Endodermal cell (in vitro differentiated cells): ENCODE measurements at regions not wholly inside any gene's neighbourhood (a gene's known extent, or its start where the extent isn't known, plus 50 kb on each side); places are given as distances from the start of the nearest gene placed in this dataset.

Source experiments
- DNase-seq: peaks from one replicate; pipeline ENCODE4 v3.0.0-alpha.2; 2017
- H3K27ac ChIP-seq: 2 replicates; pipeline ENCODE4 v1.5.1; 2013; ENCODE audit warnings: mild to moderate bottlenecking, low read depth, low read length, moderate library complexity
- H3K27me3 ChIP-seq: 2 replicates; pipeline ENCODE4 v1.6.1; 2013; ENCODE audit warnings: mild to moderate bottlenecking, low read length, moderate library complexity; ENCODE audit not compliant: insufficient read depth, control insufficient read depth, poor library complexity, severe bottlenecking
- H3K36me3 ChIP-seq: 2 replicates; pipeline ENCODE4 v1.7.0; 2013; ENCODE audit warnings: mild to moderate bottlenecking, low read length, moderate library complexity; ENCODE audit not compliant: control insufficient read depth, insufficient read depth
- H3K4me1 ChIP-seq: one replicate; pipeline ENCODE4 v1.7.0; 2013; ENCODE audit warnings: low read length; ENCODE audit not compliant: control insufficient read depth, insufficient read depth
- H3K4me3 ChIP-seq: 2 replicates; pipeline ENCODE4 v1.5.1; 2013; ENCODE audit warnings: mild to moderate bottlenecking, low read length, moderate library complexity
- H3K9ac ChIP-seq: 2 replicates; pipeline ENCODE4 v1.6.1; 2013; ENCODE audit warnings: mild to moderate bottlenecking, low read length, moderate library complexity; ENCODE audit not compliant: poor library complexity, severe bottlenecking; ENCODE audit errors: extremely low read depth
- H3K9me3 ChIP-seq: 2 replicates; pipeline ENCODE4 v1.6.1; 2013; ENCODE audit warnings: mild to moderate bottlenecking, low read length, moderate library complexity; ENCODE audit not compliant: control insufficient read depth
- H3K27ac Mint-ChIP-seq: 2 replicates; pipeline ENCODE4 v1.8.0; 2020; ENCODE audit warnings: mixed read lengths
- H3K27me3 Mint-ChIP-seq: 2 replicates; pipeline ENCODE4 v1.8.0; 2021; ENCODE audit warnings: mild to moderate bottlenecking, mixed read lengths; ENCODE audit not compliant: insufficient read depth
- H3K36me3 Mint-ChIP-seq: 2 replicates; pipeline ENCODE4 v1.8.0; 2020; ENCODE audit warnings: low read depth, mixed read lengths
- H3K4me1 Mint-ChIP-seq: 2 replicates; pipeline ENCODE4 v1.8.0; 2020; ENCODE audit warnings: mixed read lengths
- H3K4me3 Mint-ChIP-seq: 2 replicates; pipeline ENCODE4 v1.8.0; 2020; ENCODE audit warnings: mild to moderate bottlenecking, moderate library complexity, mixed read lengths
- H3K9me3 Mint-ChIP-seq: 2 replicates; pipeline ENCODE4 v1.8.0; 2020; ENCODE audit warnings: mild to moderate bottlenecking, mixed read lengths
- CTCF ChIP-seq: fragments of 200-600 bp; sonication (generic); conservative IDR thresholded peaks from 2 replicates; pipeline ENCODE4 v1.5.0; 2021; ENCODE audit warnings: antibody characterized with exemption, mild to moderate bottlenecking
- WGBS, 2 experiments: methylation state at CpG; one replicate each; pipeline versions ENCODE4 v1.1.5 to v1.1.7; 2013; ENCODE audit warnings: missing lambda C conversion rate in 2 of 2, mixed read lengths in 1 of 2; ENCODE audit not compliant: insufficient coverage in 1 of 2, insufficient read length in 1 of 2; 5-methylcytosine and 5-hydroxymethylcytosine counted together

- Mint-ChIP-seq H3K9me3 (peaks cover 15% of the 10 kb centered on the region), H3K36me3 (no peaks in the 10 kb centered on the region), H3K27ac (no peak overlapping the region), H3K4me1 (no peaks in the 10 kb centered on the region), H3K27me3 (no peaks in the 10 kb centered on the region), H3K4me3 (no peak overlapping the region)
- H3K9ac ChIP-seq: no peak overlapping the region
- WGBS, 2 experiments: 89% methylated on average over 1 of the region's 1 CpG; no CpG with 5 or more reads in 1 of the 2 experiments
- DNase-seq: no peak
- H3K4me1 ChIP-seq: no peaks in the 10 kb centered on the region
- peaks cover 2% of the 10 kb centered on the region for H3K9me3 ChIP-seq
- H3K27ac ChIP-seq: no peak overlapping the region
- no peaks in the 10 kb centered on the region for H3K36me3 ChIP-seq
- TF ChIP-seq CTCF: no peak
- H3K27me3 ChIP-seq: no peaks in the 10 kb centered on the region
- H3K4me3 ChIP-seq: no peak overlapping the region
Measured at GRCh38 chr13:57946361-57946760, 314.8 kb downstream of the PCDH17 start.

- WGBS, 2 experiments: 78% methylated on average over 2 of the region's 3 CpGs; no CpG with 5 or more reads in 1 of the 2 experiments
- H3K9ac ChIP-seq: no peak overlapping the region
- no peaks in the 10 kb centered on the region for H3K36me3 Mint-ChIP-seq
- H3K4me1 ChIP-seq: no peaks in the 10 kb centered on the region
- TF ChIP-seq CTCF: no peak
- no peak overlapping the region for H3K4me3 ChIP-seq
- H3K27ac Mint-ChIP-seq: no peak overlapping the region
- no peak for DNase-seq
- H3K4me3 Mint-ChIP-seq: no peak overlapping the region
- H3K9me3 Mint-ChIP-seq: peaks cover 28% of the 10 kb centered on the region
- H3K27me3 Mint-ChIP-seq: no peaks in the 10 kb centered on the region
- H3K36me3 ChIP-seq: no peaks in the 10 kb centered on the region
- H3K9me3 ChIP-seq: peaks cover 12% of the 10 kb centered on the region
- H3K27me3 ChIP-seq: no peaks in the 10 kb centered on the region
- H3K27ac ChIP-seq: no peak overlapping the region
- no peaks in the 10 kb centered on the region for H3K4me1 Mint-ChIP-seq
Measured at GRCh38 chr13:57948884-57949283, 317.3 kb downstream of the PCDH17 start.

- Histone ChIP-seq H3K4me1 (no peaks in the 10 kb centered on the region), H3K27me3 (no peaks in the 10 kb centered on the region), H3K9ac (no peak overlapping the region), H3K27ac (no peak overlapping the region), H3K4me3 (no peak overlapping the region), H3K9me3 (peaks cover 23% of the 10 kb centered on the region), H3K36me3 (no peaks in the 10 kb centered on the region)
- no peak for TF ChIP-seq CTCF
- Mint-ChIP-seq H3K36me3 (no peaks in the 10 kb centered on the region), H3K4me3 (no peak overlapping the region), H3K27ac (no peak overlapping the region), H3K9me3 (peaks cover 25% of the 10 kb centered on the region), H3K4me1 (no peaks in the 10 kb centered on the region), H3K27me3 (no peaks in the 10 kb centered on the region)
- no peak for DNase-seq
- WGBS, 2 experiments: no CpG with 5 or more reads among the region's 1 CpG
Measured at GRCh38 chr13:57969951-57970350, 338.4 kb downstream of the PCDH17 start.
